HG02884 (cell line): ENCODE measurements at regions not wholly inside any gene's neighbourhood (a gene's known extent, or its start where the extent isn't known, plus 50 kb on each side); places are given as distances from the start of the nearest gene placed in this dataset.

ENCODE experiments used
- ATAC-seq: cut with Tn5 transposase; IDR thresholded peaks from one replicate; pipeline ENCODE4 v1.9.1; 2021; ENCODE audit warnings: mild to moderate bottlenecking, moderate library complexity; ENCODE audit not compliant: unreplicated experiment

GRCh38 chr3:189041482-189042090 is 130.2 kb upstream of the TPRG1 start:
- peak; percentile 99 for ATAC-seq

GRCh38 chr3:189042832-189043231 is 128.9 kb upstream of the TPRG1 start:
- ATAC-seq = no peak

GRCh38 chr3:189049458-189050236 is 122.1 kb upstream of the TPRG1 start:
- ATAC-seq = no peak

DNA sequence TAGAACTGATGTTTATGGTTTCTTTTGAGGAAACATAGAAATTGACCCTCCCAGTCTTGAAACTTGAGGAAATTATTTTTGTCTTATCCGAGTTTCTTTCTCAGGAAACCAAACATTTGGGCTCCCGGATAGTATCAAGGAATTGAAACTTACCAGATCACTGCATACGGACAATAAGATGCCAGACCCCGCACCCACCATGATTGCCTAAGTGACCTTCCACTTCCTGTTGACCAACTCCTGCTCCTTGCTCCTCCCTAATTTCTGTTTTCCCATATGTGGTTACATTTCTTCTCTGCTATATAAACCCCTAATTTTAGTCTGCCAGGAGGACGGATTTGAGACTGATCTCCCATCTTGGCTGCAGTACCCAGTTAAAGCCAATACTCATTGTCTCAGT is 118.4 kb upstream of the TPRG1 start:
- ATAC-seq = no peak

DNA sequence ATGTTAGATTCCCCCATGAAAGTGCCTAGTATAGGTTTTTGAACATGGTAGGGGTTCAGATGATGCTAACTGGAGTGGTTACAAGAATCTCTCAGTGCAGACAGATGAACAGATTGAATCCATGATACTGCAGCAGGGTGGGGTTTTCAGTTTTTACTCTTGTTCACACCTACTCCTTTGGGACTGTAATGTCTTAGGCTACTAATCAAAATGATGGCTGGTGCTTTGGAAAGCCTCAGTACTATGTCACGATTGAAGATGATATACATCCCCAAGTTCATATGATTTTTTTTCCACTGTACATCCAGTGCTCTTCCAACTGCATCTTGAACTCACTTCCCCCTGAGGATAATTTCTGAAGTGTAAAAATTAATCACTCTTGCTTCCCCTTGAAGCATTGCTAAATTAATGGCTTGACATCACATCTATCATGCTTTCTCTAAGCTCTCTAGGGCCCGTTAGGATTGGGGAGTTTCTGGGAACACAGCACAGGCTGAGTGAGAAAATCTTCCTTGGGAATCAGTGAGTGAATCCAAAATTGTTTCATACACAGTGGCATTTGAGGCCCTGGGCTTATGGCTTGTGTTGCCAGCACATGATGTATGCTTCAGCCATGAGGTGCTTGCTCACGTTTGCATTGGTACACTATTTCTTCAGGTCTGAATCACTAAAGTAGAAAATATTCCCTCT is 115.0 kb upstream of the TPRG1 start:
- ATAC-seq = no peak

GRCh38 chr3:189057369-189057768 is 114.4 kb upstream of the TPRG1 start:
- ATAC-seq = no peak

- ATAC-seq = no peak
Observed at GRCh38 chr3:189058071-189058470, 113.7 kb upstream of the TPRG1 start.

DNA sequence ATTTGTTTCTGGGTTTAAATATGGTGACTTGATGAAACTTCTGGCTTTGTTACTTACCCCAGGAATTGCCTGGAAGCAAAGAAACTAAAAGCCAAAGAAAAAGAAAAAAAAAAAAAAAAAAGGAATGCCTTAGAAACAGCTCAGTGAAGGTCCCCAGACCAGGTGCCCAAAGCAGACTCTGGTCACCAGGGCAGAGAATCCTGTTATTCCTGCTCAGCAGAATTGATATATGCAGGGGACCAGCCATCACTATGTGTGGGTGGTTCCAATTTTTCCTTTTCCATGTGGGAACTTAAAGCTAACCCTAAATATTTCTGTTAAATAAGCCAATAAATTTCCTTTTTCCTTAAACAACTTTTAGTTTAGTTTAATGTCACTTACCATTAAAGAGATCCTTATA is 100.8 kb upstream of the TPRG1 start:
- no peak for ATAC-seq

DNA sequence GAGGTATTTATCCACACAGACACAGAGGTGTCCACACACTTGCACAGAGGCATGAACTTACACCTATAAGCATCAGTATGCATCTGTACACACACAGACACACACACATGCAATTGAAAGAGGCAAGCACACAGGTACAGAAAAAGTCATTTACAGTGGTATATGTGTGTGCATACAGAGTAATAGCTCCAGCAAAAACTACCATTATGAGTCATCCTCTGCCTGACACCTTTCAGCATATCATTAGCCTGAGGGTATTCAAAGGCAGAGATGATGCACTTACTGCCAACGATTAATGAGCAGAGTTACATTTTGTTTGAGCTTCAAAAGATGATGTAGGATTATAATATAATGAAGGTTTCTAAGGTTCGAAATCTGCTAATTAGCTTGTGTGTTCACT is 100.3 kb upstream of the TPRG1 start:
- ATAC-seq = peak; percentile 76

DNA sequence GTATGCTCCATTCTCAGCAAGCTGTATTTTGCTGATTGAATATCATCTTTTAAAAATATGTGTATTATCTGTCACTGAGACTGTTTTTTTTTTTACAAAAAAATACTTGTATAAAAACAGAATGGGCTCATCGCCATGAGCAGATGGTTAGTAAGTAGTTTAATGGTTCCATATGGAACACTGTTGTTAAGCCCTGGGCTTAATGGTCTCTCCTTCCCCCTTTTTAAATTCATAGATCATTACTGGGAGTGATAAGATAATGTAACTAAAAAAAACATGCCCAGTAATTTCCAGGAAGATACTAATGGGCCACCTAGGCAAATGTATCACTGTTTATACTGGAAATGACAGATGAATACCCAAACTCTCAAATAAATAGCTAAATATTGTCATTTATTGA is 95.3 kb upstream of the TPRG1 start:
- ATAC-seq = no peak

GRCh38 chr3:189080745-189081144 is 91.0 kb upstream of the TPRG1 start:
- ATAC-seq = no peak

DNA sequence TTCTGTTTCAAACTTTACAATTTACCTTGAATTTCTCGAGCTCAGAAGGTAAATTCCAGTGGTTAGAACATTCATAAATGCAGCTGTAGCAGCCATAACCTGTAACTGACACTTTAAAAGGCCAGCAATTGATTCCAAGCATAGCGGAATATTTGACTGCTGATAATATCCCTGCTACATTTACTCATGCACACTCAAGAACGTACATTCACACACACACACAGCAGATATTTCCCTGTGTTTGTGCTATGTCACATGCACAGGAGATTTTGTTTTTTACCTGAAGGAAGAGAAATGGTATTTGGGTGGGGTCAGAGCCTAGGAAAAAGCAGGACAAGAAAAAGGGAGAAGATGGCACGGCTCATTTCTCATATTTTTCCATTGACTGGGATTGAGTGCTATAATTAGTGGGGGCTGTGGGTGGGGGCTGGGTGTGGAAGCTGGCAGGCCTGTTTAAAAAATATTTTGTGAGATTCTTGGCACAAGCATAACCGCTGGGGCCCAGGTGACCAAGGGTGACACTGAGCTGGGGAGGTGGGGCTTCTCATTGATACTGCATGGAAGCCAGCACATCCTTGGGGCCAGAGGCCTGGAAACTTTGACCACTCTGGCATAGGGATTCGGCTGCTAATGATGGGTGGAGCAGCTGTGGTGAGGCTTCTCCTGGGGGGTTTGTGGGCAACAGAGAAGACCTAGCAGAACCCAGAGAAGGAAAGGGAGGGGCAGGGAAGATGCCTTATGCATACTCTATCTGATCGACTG is 88.9 kb upstream of the TPRG1 start:
- no peak for ATAC-seq

DNA sequence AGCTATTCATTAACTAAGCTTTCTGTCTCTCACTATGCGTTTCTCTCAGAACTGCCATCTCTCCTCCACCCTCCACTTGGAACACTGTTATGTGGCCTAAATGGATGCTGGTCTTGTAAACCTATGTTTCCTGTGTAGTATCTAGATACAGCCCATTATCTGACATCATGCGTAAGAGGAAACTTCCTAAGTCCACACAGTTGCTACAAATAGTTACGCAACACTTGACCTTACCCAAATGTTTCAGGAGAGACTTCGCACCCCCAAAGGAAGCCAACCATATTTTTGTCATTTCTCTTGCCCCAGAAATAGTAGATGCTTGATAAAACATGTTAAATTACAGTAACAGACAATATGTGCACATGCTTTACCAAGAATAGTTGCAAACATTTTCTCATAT is 87.2 kb upstream of the TPRG1 start:
- no peak for ATAC-seq

DNA sequence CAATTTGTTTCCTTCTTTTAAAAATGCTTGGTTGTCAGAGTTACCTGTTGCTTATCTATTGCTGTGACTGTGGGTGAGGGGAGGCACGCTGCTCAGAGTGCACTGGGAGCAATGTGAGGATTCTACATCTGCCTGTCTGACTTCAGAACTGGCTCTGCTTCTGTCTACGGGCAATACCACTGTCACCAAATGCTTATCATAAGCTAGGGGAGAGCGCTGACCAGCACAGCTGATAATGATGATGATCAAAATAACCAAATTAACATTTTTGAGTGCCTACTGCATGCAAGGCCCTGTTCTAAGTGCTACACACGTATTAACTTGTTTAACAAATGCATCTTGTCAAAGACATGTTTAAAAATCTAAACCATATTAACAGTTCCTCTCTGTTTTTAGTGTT is 79.2 kb upstream of the TPRG1 start:
- no peak for ATAC-seq

- no peak for ATAC-seq
Observed at GRCh38 chr3:189094539-189094938, 77.2 kb upstream of the TPRG1 start.

DNA sequence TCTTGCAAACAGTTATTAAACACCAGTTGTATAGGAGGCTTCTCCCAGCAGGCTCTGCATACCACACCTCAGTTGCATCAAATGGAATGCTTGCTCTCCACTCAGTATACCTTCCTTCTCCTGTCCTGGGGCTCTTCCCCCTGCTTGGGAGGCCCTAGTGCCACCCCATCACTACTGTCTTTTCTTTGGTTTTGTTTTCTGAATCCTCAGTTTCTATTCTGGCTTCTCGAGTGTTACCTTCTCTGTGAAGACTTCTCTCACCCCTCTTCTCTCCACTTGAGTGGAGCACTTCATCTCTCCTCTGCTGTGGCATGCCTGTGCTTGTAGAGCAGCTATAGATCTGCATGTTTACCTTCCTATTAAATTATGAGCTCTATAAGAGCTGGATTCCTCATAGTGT is 75.7 kb upstream of the TPRG1 start:
- no peak for ATAC-seq

GRCh38 chr3:189099031-189099471 is 72.7 kb upstream of the TPRG1 start:
- ATAC-seq = no peak

GRCh38 chr3:189099505-189100290 is 72.1 kb upstream of the TPRG1 start:
- ATAC-seq = no peak

- no peak for ATAC-seq
Observed at GRCh38 chr3:189100866-189101265, 70.9 kb upstream of the TPRG1 start.

- no peak for ATAC-seq
Observed at GRCh38 chr3:189101594-189101993, 70.2 kb upstream of the TPRG1 start.

GRCh38 chr3:189103208-189103607 is 68.6 kb upstream of the TPRG1 start:
- ATAC-seq = no peak
